Kasumi-1 (cell line): ENCODE measurements at regions not wholly inside any gene's neighbourhood (a gene's known extent, or its start where the extent isn't known, plus 50 kb on each side); places are given as distances from the start of the nearest gene placed in this dataset.

Source experiments
- DNase-seq, 2 experiments: peaks; one replicate each; lab custom pipeline; 2025; lab: John Stamatoyannopoulos, UW

- no peak for DNase-seq
These were observed 514.3 kb upstream of the SEL1L start for GRCh38 chr14:82047777-82048470.

GRCh38 chr14:82052778-82053177 is 519.1 kb upstream of the SEL1L start:
- no peak for DNase-seq

GRCh38 chr14:82055515-82056115 is 522.0 kb upstream of the SEL1L start:
- DNase-seq: peak; percentile 19 to 22

GRCh38 chr14:82060219-82060618 is 526.6 kb upstream of the SEL1L start:
- DNase-seq: no peak

- DNase-seq: no peak
These were observed 533.7 kb upstream of the SEL1L start for GRCh38 chr14:82067221-82067875.

GRCh38 chr14:82070040-82070439 is 536.4 kb upstream of the SEL1L start:
- no peak for DNase-seq

- DNase-seq: no peak
These were observed 537.1 kb upstream of the SEL1L start for GRCh38 chr14:82070753-82071152.

GRCh38 chr14:82073547-82073946 is 539.9 kb upstream of the SEL1L start:
- DNase-seq: no peak

- DNase-seq: peak; percentile 48 to 57
These were observed 541.9 kb upstream of the SEL1L start for GRCh38 chr14:82075566-82075965.

- no peak for DNase-seq
These were observed 545.9 kb upstream of the SEL1L start for GRCh38 chr14:82079553-82079952.

- no peak for DNase-seq
These were observed 546.7 kb upstream of the SEL1L start for GRCh38 chr14:82080370-82080769.

GRCh38 chr14:82084813-82085212 is 551.2 kb upstream of the SEL1L start:
- peak in 1 of 2 experiments; percentile 8 for DNase-seq

- no peak for DNase-seq
These were observed 557.4 kb upstream of the SEL1L start for GRCh38 chr14:82091097-82091496.

- no peak for DNase-seq
These were observed 561.2 kb upstream of the SEL1L start for GRCh38 chr14:82094829-82095345.

GRCh38 chr14:82104013-82104412 is 570.4 kb upstream of the SEL1L start:
- no peak for DNase-seq

- no peak for DNase-seq
These were observed 578.7 kb upstream of the SEL1L start for GRCh38 chr14:82112210-82112839.

- DNase-seq: no peak
These were observed 579.4 kb upstream of the SEL1L start for GRCh38 chr14:82113007-82113406.

GRCh38 chr14:82113710-82114109 is 580.1 kb upstream of the SEL1L start:
- no peak for DNase-seq

- DNase-seq: no peak
These were observed 583.1 kb upstream of the SEL1L start for GRCh38 chr14:82116721-82117120.

- no peak for DNase-seq
These were observed 589.0 kb upstream of the SEL1L start for GRCh38 chr14:82122655-82123054.

- DNase-seq: no peak
These were observed 590.9 kb upstream of the SEL1L start for GRCh38 chr14:82124511-82124910.

GRCh38 chr14:82126006-82126405 is 592.4 kb upstream of the SEL1L start:
- DNase-seq: no peak

- DNase-seq: no peak
These were observed 600.8 kb upstream of the SEL1L start for GRCh38 chr14:82134411-82134810.
